GM21515 (cell line): ENCODE measurements at regions not wholly inside any gene's neighbourhood (a gene's known extent, or its start where the extent isn't known, plus 50 kb on each side); places are given as distances from the start of the nearest gene placed in this dataset.

ENCODE experiments used
- ATAC-seq: cut with Tn5 transposase; IDR thresholded peaks from one replicate; pipeline ENCODE4 v1.9.1; 2021; ENCODE audit not compliant: unreplicated experiment

- ATAC-seq = no peak
Measured at GRCh38 chr11:107151579-107151978, 133.3 kb upstream of the GUCY1A2 start.

GRCh38 chr11:107151158-107151557 lies 132.9 kb upstream of the GUCY1A2 start:
- no peak for ATAC-seq

- ATAC-seq = no peak
Measured at GRCh38 chr11:107140983-107141382, 122.7 kb upstream of the GUCY1A2 start.

GRCh38 chr11:107139396-107139795 lies 121.1 kb upstream of the GUCY1A2 start:
- no peak for ATAC-seq

- ATAC-seq = no peak
Measured at GRCh38 chr11:107136892-107137291, 118.6 kb upstream of the GUCY1A2 start.

- ATAC-seq = no peak
Measured at GRCh38 chr11:107131756-107132155, 113.5 kb upstream of the GUCY1A2 start.

GRCh38 chr11:107123022-107123421 lies 104.7 kb upstream of the GUCY1A2 start:
- no peak for ATAC-seq

GRCh38 chr11:107118025-107118720 lies 99.9 kb upstream of the GUCY1A2 start:
- ATAC-seq = no peak

- no peak for ATAC-seq
Measured at GRCh38 chr11:107116358-107116757, 98.1 kb upstream of the GUCY1A2 start.

GRCh38 chr11:107102692-107103477 lies 84.6 kb upstream of the GUCY1A2 start:
- no peak for ATAC-seq

GRCh38 chr11:107092667-107093066 lies 74.4 kb upstream of the GUCY1A2 start:
- no peak for ATAC-seq

- ATAC-seq = no peak
Measured at GRCh38 chr11:107078375-107078774, 60.1 kb upstream of the GUCY1A2 start.

GRCh38 chr11:107076832-107077231 lies 58.6 kb upstream of the GUCY1A2 start:
- ATAC-seq = no peak

- ATAC-seq = no peak
Measured at GRCh38 chr11:107071129-107071528, 52.9 kb upstream of the GUCY1A2 start.
